ENCODE measurements at regions not wholly inside any gene's neighbourhood (a gene's known extent, or its start where the extent isn't known, plus 50 kb on each side); places are given as distances from the start of the nearest gene placed in this dataset.

- H3K9me3 ChIP-seq (ENCODE audit: control insufficient read depth, insufficient read depth, low read depth, low read length): no peaks in the 10 kb centered on the region
- H3K36me3 ChIP-seq (ENCODE audit: control insufficient read depth in 2 of 2, insufficient read depth in 1 of 2, low read length in 2 of 2): no peaks in the 10 kb centered on the region
- POLR2A ChIA-PET: no interaction called here
- TF ChIP-seq ZNF785 (tag by site-specific recombination; IDR thresholded peaks at IDR 0.05): no peak
- no peak for TF ChIP-seq ZNF555 (tag by site-specific recombination; conservative IDR thresholded peaks at IDR 0.05)
- no peak for TF ChIP-seq ZNF211 (tag by site-specific recombination; IDR thresholded peaks at IDR 0.05; ENCODE audit: low read depth)
- TF ChIP-seq ZNF266 (tag by site-specific recombination; IDR thresholded peaks at IDR 0.05; ENCODE audit: low read depth): no peak
- CTCF ChIA-PET: no interaction called here
- no peak overlapping the region for H3K4me3 ChIP-seq (ENCODE audit: low read depth, low read length)
- H3K4me1 ChIP-seq (ENCODE audit: control insufficient read depth, insufficient read depth, low read length): no peaks in the 10 kb centered on the region
- no peak overlapping the region for H3K27ac ChIP-seq (ENCODE audit: extremely low read depth, low read depth, low read length)
Measured at GRCh38 chrX:25531096-25531495, 515.3 kb upstream of the ARX start.

DNA sequence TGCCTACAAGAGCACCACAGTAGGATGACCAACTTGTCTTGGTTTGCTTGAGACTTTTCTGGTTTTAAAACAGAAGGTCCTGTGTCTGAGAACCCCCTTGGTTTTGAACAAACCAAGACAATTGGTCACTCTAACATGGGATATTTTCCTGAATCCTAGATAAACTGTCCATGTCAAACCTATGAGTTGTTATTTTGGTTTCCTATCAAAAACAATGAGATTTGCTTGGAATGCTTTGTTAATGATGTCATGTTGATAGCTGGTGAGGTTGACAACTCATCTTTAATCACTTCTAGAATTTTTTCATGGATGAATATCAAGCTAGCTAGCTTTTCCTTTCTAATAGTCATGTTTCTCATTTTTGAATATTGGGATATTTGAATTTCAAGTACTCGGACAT is 518.3 kb upstream of the ARX start:
- H3K4me1 ChIP-seq (ENCODE audit: control insufficient read depth, insufficient read depth, low read length): no peaks in the 10 kb centered on the region
- no peak overlapping the region for H3K27ac ChIP-seq (ENCODE audit: extremely low read depth, low read depth, low read length)
- no peaks in the 10 kb centered on the region for H3K9me3 ChIP-seq (ENCODE audit: control insufficient read depth, insufficient read depth, low read depth, low read length)
- TF ChIP-seq ZNF768 (tag by site-specific recombination; IDR thresholded peaks at IDR 0.05) (no peak), ZNF521 (tag by site-specific recombination; IDR thresholded peaks at IDR 0.05) (no peak), ZNF645 (tag by site-specific recombination; IDR thresholded peaks at IDR 0.05) (no peak), ZNF280D (tag by site-specific recombination; IDR thresholded peaks at IDR 0.05) (no peak), ATF2 (tag by site-specific recombination; IDR thresholded peaks at IDR 0.05; ENCODE audit: low read depth) (no peak), SP7 (tag by site-specific recombination; IDR thresholded peaks at IDR 0.05) (no peak), ZNF791 (tag by site-specific recombination; IDR thresholded peaks at IDR 0.05) (no peak), ZBTB48 (tag by site-specific recombination; IDR thresholded peaks at IDR 0.05) (no peak), YY2 (tag by site-specific recombination; IDR thresholded peaks at IDR 0.05) (no peak), ZNF354C (tag by site-specific recombination; IDR thresholded peaks at IDR 0.05; ENCODE audit: borderline replicate concordance, low read depth) (no peak), ZNF223 (tag by site-specific recombination; IDR thresholded peaks at IDR 0.05) (no peak)
- TF ChIP-seq, protein P1, sequence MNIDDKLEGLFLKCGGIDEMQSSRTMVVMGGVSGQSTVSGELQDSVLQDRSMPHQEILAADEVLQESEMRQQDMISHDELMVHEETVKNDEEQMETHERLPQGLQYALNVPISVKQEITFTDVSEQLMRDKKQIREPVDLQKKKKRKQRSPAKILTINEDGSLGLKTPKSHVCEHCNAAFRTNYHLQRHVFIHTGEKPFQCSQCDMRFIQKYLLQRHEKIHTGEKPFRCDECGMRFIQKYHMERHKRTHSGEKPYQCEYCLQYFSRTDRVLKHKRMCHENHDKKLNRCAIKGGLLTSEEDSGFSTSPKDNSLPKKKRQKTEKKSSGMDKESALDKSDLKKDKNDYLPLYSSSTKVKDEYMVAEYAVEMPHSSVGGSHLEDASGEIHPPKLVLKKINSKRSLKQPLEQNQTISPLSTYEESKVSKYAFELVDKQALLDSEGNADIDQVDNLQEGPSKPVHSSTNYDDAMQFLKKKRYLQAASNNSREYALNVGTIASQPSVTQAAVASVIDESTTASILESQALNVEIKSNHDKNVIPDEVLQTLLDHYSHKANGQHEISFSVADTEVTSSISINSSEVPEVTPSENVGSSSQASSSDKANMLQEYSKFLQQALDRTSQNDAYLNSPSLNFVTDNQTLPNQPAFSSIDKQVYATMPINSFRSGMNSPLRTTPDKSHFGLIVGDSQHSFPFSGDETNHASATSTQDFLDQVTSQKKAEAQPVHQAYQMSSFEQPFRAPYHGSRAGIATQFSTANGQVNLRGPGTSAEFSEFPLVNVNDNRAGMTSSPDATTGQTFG (tag by site-specific recombination; IDR thresholded peaks at IDR 0.05; ENCODE audit: borderline replicate concordance): no peak
- TF ChIP-seq, protein P2, sequence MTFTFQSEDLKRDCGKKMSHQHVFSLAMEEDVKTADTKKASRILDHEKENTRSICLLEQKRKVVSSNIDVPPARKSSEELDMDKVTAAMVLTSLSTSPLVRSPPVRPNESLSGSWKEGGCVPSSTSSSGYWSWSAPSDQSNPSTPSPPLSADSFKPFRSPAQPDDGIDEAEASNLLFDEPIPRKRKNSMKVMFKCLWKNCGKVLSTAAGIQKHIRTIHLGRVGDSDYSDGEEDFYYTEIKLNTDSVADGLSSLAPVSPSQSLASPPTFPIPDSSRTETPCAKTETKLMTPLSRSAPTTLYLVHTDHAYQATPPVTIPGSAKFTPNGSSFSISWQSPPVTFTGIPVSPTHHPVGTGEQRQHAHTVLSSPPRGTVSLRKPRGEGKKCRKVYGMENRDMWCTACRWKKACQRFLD (tag by site-specific recombination; IDR thresholded peaks at IDR 0.05): no peak
- no peak overlapping the region for H3K4me3 ChIP-seq (ENCODE audit: low read depth, low read length)
- POLR2A ChIA-PET: no interaction called here
- H3K36me3 ChIP-seq (ENCODE audit: control insufficient read depth in 2 of 2, insufficient read depth in 1 of 2, low read length in 2 of 2): no peaks in the 10 kb centered on the region
- CTCF ChIA-PET: no interaction called here

Measured in HEK293 (cell line).